GM06990 (cell line): ENCODE measurements at regions not wholly inside any gene's neighbourhood (a gene's known extent, or its start where the extent isn't known, plus 50 kb on each side); places are given as distances from the start of the nearest gene placed in this dataset.

Experiments
- DNase-seq: peaks from one replicate; pipeline ENCODE4 v3.0.0-alpha.2; 2011; ENCODE audit not compliant: insufficient read length; ENCODE audit errors: extremely low read depth
- H3K27me3 ChIP-seq: replicated peaks from 2 replicates; pipeline ENCODE4 v1.6.0; 2011; ENCODE audit warnings: low read length; ENCODE audit not compliant: control insufficient read depth, insufficient read depth
- H3K36me3 ChIP-seq: 2 replicates; pipeline ENCODE4 v1.5.1; 2011; ENCODE audit warnings: low read length; ENCODE audit not compliant: control insufficient read depth, insufficient read depth
- H3K4me3 ChIP-seq: replicated peaks from 2 replicates; pipeline ENCODE4 v1.5.1; 2011; ENCODE audit warnings: low read depth, mild to moderate bottlenecking, control low read depth, low read length
- TF ChIP-seq, protein P1 (sequence below): IDR thresholded peaks from 2 replicates; pipeline ENCODE4 v1.5.1; 2011; ENCODE audit warnings: low read length, control low read depth, mild to moderate bottlenecking, inconsistent platforms; ENCODE audit not compliant: insufficient read depth, poor library complexity, severe bottlenecking

DNA sequence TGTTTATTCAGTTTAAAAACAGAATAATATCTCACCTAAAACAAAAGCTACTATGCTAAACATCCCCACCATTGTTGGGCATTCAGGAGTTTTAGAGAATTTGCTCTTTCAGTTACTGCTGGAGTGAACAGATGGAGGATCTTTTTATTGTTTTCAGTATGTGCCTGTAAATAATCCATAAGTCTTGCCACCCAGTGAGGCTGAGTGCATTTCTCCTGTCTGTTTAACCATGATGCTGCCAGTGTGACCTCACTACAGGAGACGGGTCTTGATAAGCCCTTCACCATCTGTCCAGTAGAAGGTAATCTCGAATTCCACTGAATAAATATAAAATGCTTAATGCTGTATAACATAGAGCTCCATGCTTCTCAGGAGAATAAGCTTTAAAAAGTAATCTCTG, 430.9 kb downstream of the POM121L12 start:
- H3K4me3 ChIP-seq: no peak overlapping the region
- no peaks in the 10 kb centered on the region for H3K27me3 ChIP-seq
- DNase-seq: no peak
- TF ChIP-seq, protein P1, sequence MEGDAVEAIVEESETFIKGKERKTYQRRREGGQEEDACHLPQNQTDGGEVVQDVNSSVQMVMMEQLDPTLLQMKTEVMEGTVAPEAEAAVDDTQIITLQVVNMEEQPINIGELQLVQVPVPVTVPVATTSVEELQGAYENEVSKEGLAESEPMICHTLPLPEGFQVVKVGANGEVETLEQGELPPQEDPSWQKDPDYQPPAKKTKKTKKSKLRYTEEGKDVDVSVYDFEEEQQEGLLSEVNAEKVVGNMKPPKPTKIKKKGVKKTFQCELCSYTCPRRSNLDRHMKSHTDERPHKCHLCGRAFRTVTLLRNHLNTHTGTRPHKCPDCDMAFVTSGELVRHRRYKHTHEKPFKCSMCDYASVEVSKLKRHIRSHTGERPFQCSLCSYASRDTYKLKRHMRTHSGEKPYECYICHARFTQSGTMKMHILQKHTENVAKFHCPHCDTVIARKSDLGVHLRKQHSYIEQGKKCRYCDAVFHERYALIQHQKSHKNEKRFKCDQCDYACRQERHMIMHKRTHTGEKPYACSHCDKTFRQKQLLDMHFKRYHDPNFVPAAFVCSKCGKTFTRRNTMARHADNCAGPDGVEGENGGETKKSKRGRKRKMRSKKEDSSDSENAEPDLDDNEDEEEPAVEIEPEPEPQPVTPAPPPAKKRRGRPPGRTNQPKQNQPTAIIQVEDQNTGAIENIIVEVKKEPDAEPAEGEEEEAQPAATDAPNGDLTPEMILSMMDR: no peak
- no peaks in the 10 kb centered on the region for H3K36me3 ChIP-seq

DNA sequence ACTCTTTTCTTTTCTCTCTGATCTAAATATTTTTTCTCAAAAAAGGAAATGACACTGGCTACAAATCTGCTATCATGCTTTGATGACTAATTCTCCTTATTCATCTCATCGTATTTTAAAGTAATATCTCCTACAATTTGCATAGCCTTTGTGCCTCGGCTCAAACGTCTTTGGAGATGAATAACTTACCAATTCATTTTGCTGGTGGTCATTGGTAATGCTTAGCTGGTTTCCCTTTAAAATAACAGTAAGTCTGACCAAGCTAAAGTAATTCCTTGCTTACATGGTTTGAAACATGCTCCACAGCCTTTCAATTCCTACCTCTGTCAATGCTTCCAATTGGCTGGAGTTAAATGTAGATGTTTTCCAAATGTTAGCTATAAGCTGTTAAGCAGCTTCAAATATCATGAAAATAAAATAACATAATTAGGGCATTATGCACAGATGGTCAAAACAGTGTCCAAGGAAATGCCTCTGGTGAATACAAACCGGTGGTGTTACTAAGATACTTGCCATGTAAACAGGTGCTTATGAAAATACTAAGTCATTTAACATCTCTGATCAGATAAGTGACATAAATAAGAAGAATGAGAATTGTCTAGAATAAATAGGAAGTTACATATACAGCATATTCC, 435.0 kb downstream of the POM121L12 start:
- DNase-seq: no peak
- Histone ChIP-seq H3K27me3 (no peaks in the 10 kb centered on the region), H3K4me3 (no peak overlapping the region), H3K36me3 (no peaks in the 10 kb centered on the region)
- TF ChIP-seq, protein P1: no peak

DNA sequence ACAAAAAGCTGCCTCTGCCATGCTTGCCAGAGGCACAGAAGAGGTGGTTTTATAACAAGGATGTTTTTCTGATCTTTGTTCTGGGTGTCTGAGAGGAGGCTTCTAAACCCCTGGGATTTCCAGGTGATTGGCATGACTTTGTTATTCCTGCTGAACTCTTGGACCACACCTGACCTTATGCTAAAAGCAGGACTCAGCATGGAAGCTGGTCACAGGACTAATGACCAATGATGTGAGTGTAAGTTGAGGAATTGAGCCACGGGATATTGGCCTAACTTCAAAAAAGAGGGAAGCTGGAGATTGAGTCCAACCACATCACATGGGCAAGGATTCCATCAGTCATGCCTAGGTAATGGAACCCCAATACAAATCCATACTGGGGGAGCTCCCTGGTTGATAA, 437.9 kb downstream of the POM121L12 start:
- TF ChIP-seq, protein P1: no peak
- Histone ChIP-seq H3K36me3 (no peaks in the 10 kb centered on the region), H3K4me3 (no peak overlapping the region), H3K27me3 (no peaks in the 10 kb centered on the region)
- DNase-seq: no peak

DNA sequence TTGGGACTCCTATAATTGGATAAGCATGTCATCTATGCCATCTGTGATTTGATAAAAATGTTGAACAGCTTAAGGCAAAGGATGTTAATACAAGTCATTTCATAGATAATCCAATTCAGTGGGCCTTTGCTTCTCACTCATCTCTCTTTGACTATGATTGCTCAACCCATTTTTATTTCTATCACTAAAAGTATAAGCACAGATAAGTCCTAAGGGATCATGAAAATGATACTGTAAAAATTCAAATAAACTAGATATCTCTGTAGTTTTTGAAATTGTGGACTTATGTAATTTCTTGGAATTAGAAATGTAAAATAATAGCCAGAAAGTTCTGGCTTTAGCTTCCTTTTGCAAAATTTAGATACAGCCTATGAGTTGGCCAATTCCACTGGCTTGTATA, 440.3 kb downstream of the POM121L12 start:
- TF ChIP-seq, protein P1: no peak
- DNase-seq: no peak
- Histone ChIP-seq H3K27me3 (no peaks in the 10 kb centered on the region), H3K4me3 (no peak overlapping the region), H3K36me3 (no peaks in the 10 kb centered on the region)

GRCh38 chr7:53476566-53476965, 441.1 kb downstream of the POM121L12 start:
- H3K36me3 ChIP-seq: no peaks in the 10 kb centered on the region
- TF ChIP-seq, protein P1: no peak
- H3K4me3 ChIP-seq: no peak overlapping the region
- DNase-seq: no peak
- H3K27me3 ChIP-seq: no peaks in the 10 kb centered on the region

DNA sequence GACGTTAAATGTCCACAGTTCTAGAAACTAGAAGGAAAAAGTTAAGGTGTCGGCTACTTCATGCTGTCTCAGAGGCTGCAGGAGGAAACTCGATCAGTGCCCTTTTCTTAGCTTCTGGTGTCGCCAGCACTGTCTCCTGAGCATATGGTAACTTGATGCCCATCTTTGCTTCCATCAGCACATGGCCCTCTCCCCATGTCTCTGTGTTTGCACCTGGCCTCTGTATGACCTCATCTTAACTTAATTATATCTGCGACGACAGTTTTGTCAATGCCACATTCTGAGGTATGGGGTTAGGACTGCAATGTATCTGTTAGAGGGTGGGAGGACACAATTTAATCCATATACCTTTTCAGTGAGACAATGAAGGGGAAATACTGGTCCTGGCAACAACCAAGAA, 449.9 kb downstream of the POM121L12 start:
- no peaks in the 10 kb centered on the region for H3K27me3 ChIP-seq
- DNase-seq: no peak
- no peak overlapping the region for H3K4me3 ChIP-seq
- TF ChIP-seq, protein P1: no peak
- H3K36me3 ChIP-seq: no peaks in the 10 kb centered on the region
